ENCODE measurements at regions not wholly inside any gene's neighbourhood (a gene's known extent, or its start where the extent isn't known, plus 50 kb on each side); places are given as distances from the start of the nearest gene placed in this dataset.

DNA sequence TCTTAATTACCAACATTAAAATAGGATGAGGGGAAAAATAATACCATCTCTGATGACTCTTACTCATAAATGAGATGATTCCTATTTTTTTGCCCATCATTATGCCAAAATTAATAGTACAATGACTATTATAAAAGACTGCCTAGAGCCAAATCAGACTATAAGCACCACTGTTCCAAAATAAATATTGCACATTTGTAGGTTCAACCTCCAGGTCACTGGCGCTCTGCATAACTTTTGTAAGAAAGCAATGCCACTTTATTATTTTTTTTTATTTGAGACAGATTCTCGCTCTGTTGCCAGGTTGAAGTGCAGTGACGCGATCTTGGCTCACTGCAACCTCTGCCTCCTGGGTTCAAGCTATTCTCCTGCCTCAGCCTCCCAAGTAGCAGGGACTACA lies 142.5 kb upstream of the SP8 start:
- in situ Hi-C loops (cut with MboI; ENCODE audit: low sequenced_read_pairs) = no loop called here

More for the DNA sequence above, 142.5 kb upstream of the SP8 start:
- dilution Hi-C loops (cut with HindIII; ENCODE audit: low sequenced_read_pairs, unreplicated experiment) (no loop called here), intact Hi-C loops (cut with micrococcal nuclease) (no loop called here)
- no peak overlapping the region for H3K27ac ChIP-seq (ENCODE audit: insufficient read depth, low read length)
- no peak overlapping the region for H2BK15ac ChIP-seq (ENCODE audit: low read depth, low read length)
- no TSS peak for BruUV-seq (replicated peaks)
- no peak overlapping the region for H3K9ac ChIP-seq (ENCODE audit: low read depth, low read length)
- whole genome bisulfite sequencing, 2 experiments (ENCODE audit: extremely low coverage in 2 of 2, insufficient read length in 1 of 2) = no CpG with 5 or more reads among the region's 4 CpGs
- DNase-seq = no peak
- no peaks in the 10 kb centered on the region for H4K20me1 ChIP-seq (ENCODE audit: insufficient read depth, low read length)
- no peak overlapping the region for H3K4me3 ChIP-seq (ENCODE audit: insufficient read depth, low read depth, low read length)
- H2BK20ac ChIP-seq (ENCODE audit: low read depth, low read length) = no peak overlapping the region
- no peaks in the 10 kb centered on the region for H3K4me1 ChIP-seq (ENCODE audit: control insufficient read depth, insufficient read depth, low read length)
- H4K8ac ChIP-seq (ENCODE audit: low read depth in 2 of 2, low read length in 2 of 2) = no peak overlapping the region
- no peak overlapping the region for H3K18ac ChIP-seq (ENCODE audit: low read depth, low read length)
- H3K4ac ChIP-seq (ENCODE audit: low read depth, low read length) = no peak overlapping the region
- H3K14ac ChIP-seq (replicated peaks; ENCODE audit: low read depth, low read length) = no peak overlapping the region
- H3K36me3 ChIP-seq (ENCODE audit: control insufficient read depth, insufficient read depth, low read length) = no peaks in the 10 kb centered on the region
- H2AK9ac ChIP-seq (replicated peaks; ENCODE audit: low read depth, low read length, poor library complexity) = no peak overlapping the region
- ChIA-PET POLR2A (ENCODE audit: unreplicated experiment) (no interaction called here), CTCF (no interaction called here)
- H4K5ac ChIP-seq (ENCODE audit: low read depth, low read length) = no peak overlapping the region
- H3K9me3 ChIP-seq (ENCODE audit: control insufficient read depth, insufficient read depth, low read length) = no peaks in the 10 kb centered on the region
- no peaks in the 10 kb centered on the region for H3K9me1 ChIP-seq (ENCODE audit: insufficient read depth, low read length)
- H2AFZ ChIP-seq (replicated peaks; ENCODE audit: low read length, poor library complexity) = no peak overlapping the region
- H2AK5ac ChIP-seq (ENCODE audit: low read depth, low read length) = no peak overlapping the region
- no peak overlapping the region for H3K56ac ChIP-seq (ENCODE audit: extremely low read depth, insufficient read depth, low read length)
- TF ChIP-seq SMC3 (IDR thresholded peaks at IDR 0.05; ENCODE audit: low read depth, low read length) = no peak
- no peak for TF ChIP-seq POLR2A (IDR thresholded peaks at IDR 0.05; ENCODE audit: low read depth, low read length)
- TF ChIP-seq, protein P1, sequence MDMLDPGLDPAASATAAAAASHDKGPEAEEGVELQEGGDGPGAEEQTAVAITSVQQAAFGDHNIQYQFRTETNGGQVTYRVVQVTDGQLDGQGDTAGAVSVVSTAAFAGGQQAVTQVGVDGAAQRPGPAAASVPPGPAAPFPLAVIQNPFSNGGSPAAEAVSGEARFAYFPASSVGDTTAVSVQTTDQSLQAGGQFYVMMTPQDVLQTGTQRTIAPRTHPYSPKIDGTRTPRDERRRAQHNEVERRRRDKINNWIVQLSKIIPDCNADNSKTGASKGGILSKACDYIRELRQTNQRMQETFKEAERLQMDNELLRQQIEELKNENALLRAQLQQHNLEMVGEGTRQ (IDR thresholded peaks at IDR 0.05; ENCODE audit: low read depth, low read length) = no peak
- no peak for TF ChIP-seq CHD1 (IDR thresholded peaks at IDR 0.05; ENCODE audit: low read depth, low read length)
- TF ChIP-seq RAD21 (IDR thresholded peaks at IDR 0.05; ENCODE audit: low read length) = no peak
- no peak for TF ChIP-seq RFX5 (IDR thresholded peaks at IDR 0.05; ENCODE audit: low read depth, low read length)
- no peak for TF ChIP-seq NFE2L2 (IDR thresholded peaks at IDR 0.05; ENCODE audit: low read depth, low read length)
- TF ChIP-seq, protein P2, sequence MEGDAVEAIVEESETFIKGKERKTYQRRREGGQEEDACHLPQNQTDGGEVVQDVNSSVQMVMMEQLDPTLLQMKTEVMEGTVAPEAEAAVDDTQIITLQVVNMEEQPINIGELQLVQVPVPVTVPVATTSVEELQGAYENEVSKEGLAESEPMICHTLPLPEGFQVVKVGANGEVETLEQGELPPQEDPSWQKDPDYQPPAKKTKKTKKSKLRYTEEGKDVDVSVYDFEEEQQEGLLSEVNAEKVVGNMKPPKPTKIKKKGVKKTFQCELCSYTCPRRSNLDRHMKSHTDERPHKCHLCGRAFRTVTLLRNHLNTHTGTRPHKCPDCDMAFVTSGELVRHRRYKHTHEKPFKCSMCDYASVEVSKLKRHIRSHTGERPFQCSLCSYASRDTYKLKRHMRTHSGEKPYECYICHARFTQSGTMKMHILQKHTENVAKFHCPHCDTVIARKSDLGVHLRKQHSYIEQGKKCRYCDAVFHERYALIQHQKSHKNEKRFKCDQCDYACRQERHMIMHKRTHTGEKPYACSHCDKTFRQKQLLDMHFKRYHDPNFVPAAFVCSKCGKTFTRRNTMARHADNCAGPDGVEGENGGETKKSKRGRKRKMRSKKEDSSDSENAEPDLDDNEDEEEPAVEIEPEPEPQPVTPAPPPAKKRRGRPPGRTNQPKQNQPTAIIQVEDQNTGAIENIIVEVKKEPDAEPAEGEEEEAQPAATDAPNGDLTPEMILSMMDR (conservative IDR thresholded peaks at IDR 0.05; ENCODE audit: low read depth, low read length) = no peak
- TF ChIP-seq RCOR1 (IDR thresholded peaks at IDR 0.05; ENCODE audit: insufficient replicate concordance, low read length) = no peak
- TF ChIP-seq, protein P3, sequence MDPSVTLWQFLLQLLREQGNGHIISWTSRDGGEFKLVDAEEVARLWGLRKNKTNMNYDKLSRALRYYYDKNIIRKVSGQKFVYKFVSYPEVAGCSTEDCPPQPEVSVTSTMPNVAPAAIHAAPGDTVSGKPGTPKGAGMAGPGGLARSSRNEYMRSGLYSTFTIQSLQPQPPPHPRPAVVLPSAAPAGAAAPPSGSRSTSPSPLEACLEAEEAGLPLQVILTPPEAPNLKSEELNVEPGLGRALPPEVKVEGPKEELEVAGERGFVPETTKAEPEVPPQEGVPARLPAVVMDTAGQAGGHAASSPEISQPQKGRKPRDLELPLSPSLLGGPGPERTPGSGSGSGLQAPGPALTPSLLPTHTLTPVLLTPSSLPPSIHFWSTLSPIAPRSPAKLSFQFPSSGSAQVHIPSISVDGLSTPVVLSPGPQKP (IDR thresholded peaks at IDR 0.05; ENCODE audit: borderline replicate concordance, low read depth, low read length) = no peak
- no peak for TF ChIP-seq MAFK (IDR thresholded peaks at IDR 0.05; ENCODE audit: low read depth, low read length)
- TF ChIP-seq FOS (IDR thresholded peaks at IDR 0.05; ENCODE audit: low read depth, low read length) = no peak
- no peak for TF ChIP-seq MXI1 (IDR thresholded peaks at IDR 0.05; ENCODE audit: borderline replicate concordance, low read depth, low read length)
- TF ChIP-seq CEBPB (IDR thresholded peaks at IDR 0.05; ENCODE audit: low read depth, low read length) = no peak
- TF ChIP-seq MAZ (IDR thresholded peaks at IDR 0.05; ENCODE audit: borderline replicate concordance, low read depth, low read length) = no peak
- H2BK120ac ChIP-seq (ENCODE audit: low read depth, low read length) = no peak overlapping the region
- H2BK5ac ChIP-seq (ENCODE audit: low read depth, low read length, poor library complexity, severe bottlenecking) = no peak overlapping the region
- ATAC-seq (ENCODE audit: low read depth) = no peak
- H4K91ac ChIP-seq (ENCODE audit: insufficient read depth, low read depth, low read length) = no peak overlapping the region
- H3K23ac ChIP-seq (ENCODE audit: low read depth, low read length) = no peak overlapping the region
- H3K4me2 ChIP-seq (ENCODE audit: low read depth, low read length) = no peak overlapping the region
- no peaks in the 10 kb centered on the region for H3K27me3 ChIP-seq (ENCODE audit: control insufficient read depth, insufficient read depth, low read length)
- H3K79me1 ChIP-seq (ENCODE audit: low read depth in 1 of 2, low read length in 2 of 2) = no peaks in the 10 kb centered on the region
